Esophagus squamous epithelium (tissue), 5 donors: ENCODE measurements at regions not wholly inside any gene's neighbourhood (a gene's known extent, or its start where the extent isn't known, plus 50 kb on each side); places are given as distances from the start of the nearest gene placed in this dataset.

ENCODE experiments used
- DNase-seq: peaks from one replicate; lab custom pipeline; 2025; lab: John Stamatoyannopoulos, UW
- H3K27ac ChIP-seq, 4 donors: fragments of 200-600 bp; sonication (generic); one replicate each; pipeline ENCODE4 v1.5.1; 2016 to 2019; ENCODE audit warnings: mild to moderate bottlenecking in 1 of 4
- H3K27me3 ChIP-seq, 4 donors: fragments of 200-600 bp; sonication (generic); 1 replicate in 3 of 4; 2 replicates in 1 of 4; pipeline versions ENCODE4 v1.5.1 to v1.6.0; 2017 to 2021; ENCODE audit warnings: antibody characterized with exemption in 1 of 4
- H3K36me3 ChIP-seq, 3 donors: fragments of 200-600 bp; sonication (generic); one replicate each; pipeline ENCODE4 v1.5.1; 2016 to 2019
- H3K4me1 ChIP-seq, 3 donors: fragments of 200-600 bp; sonication (generic); one replicate each; pipeline ENCODE4 v1.5.1; 2017 to 2019
- H3K4me3 ChIP-seq, 4 donors: fragments of 200-600 bp; sonication (generic); 1 replicate in 3 of 4; 2 replicates in 1 of 4; pipeline ENCODE4 v1.5.1; 2016 to 2019; ENCODE audit warnings: mild to moderate bottlenecking in 2 of 4, moderate library complexity in 1 of 4
- H3K9me3 ChIP-seq, 3 donors: fragments of 200-600 bp; sonication (generic); one replicate each; pipeline ENCODE4 v1.5.1; 2016 to 2019
- POLR2A ChIP-seq, 4 donors: fragments of 450-650 bp; IDR thresholded peaks; one replicate each; pipeline ENCODE4 v1.6.1; 2017; ENCODE audit warnings: antibody characterized with exemption in 4 of 4, mild to moderate bottlenecking in 4 of 4, moderate library complexity in 3 of 4
- WGBS, 2 donors: methylation state at CpG; one replicate each; pipeline ENCODE4 v1.1.5; 2018; 5-methylcytosine and 5-hydroxymethylcytosine counted together
- intact Hi-C: fragments of 100-400 bp; cut with DNase I; formaldehyde crosslinking; loops from one replicate; pipeline ENCODE4 v1.15.0; 2022
- TF ChIP-seq, protein P1 (sequence below), 6 experiments: fragments of 450-650 bp in 4 of 6; fragments of 200-600 bp in 2 of 6; sonication (generic) in 2 of 6; IDR thresholded peaks; one replicate each; pipeline ENCODE4 v1.5.1; 2016 to 2019; ENCODE audit warnings: antibody characterized with exemption in 6 of 6, mild to moderate bottlenecking in 4 of 6, moderate library complexity in 4 of 6
- donor health status: DM: yes; HTN: yes; CAD: no.

DNA sequence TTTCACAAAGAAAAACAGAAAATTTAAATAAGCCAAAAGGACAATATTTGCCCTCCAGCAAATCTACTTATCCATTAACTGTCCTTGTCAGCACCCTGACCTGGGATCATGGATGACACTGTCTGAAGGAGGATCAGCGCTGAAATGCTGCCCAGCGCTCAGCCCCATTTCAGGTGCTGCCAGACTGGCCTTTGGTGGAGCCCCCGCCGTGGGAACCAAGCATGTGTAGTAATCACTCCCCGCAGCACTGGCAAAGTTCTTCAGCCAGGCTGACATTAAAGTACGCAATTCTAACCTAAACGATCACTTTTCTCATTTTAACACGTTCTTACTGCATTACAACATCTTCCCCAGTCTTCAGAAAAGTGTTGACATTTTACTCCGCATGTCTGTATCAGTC is 108.6 kb upstream of the GPC1 start:
- Histone ChIP-seq H3K4me3 (no peak overlapping the region), H3K36me3 (no peaks in the 10 kb centered on the region), H3K27ac (no peak overlapping the region), H3K4me1 (peaks cover 0 to 23% (median 12%) of the 10 kb centered on the region in 3 donors), H3K27me3 (peaks cover 0 to 11% (median 0%) of the 10 kb centered on the region in 4 donors), H3K9me3 (peaks cover 0 to 10% (median 0%) of the 10 kb centered on the region in 3 donors)
- TF ChIP-seq, protein P1, sequence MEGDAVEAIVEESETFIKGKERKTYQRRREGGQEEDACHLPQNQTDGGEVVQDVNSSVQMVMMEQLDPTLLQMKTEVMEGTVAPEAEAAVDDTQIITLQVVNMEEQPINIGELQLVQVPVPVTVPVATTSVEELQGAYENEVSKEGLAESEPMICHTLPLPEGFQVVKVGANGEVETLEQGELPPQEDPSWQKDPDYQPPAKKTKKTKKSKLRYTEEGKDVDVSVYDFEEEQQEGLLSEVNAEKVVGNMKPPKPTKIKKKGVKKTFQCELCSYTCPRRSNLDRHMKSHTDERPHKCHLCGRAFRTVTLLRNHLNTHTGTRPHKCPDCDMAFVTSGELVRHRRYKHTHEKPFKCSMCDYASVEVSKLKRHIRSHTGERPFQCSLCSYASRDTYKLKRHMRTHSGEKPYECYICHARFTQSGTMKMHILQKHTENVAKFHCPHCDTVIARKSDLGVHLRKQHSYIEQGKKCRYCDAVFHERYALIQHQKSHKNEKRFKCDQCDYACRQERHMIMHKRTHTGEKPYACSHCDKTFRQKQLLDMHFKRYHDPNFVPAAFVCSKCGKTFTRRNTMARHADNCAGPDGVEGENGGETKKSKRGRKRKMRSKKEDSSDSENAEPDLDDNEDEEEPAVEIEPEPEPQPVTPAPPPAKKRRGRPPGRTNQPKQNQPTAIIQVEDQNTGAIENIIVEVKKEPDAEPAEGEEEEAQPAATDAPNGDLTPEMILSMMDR (IDR thresholded peaks at IDR 0.05) = no peak
- TF ChIP-seq POLR2A (IDR thresholded peaks at IDR 0.05) = no peak
- DNase-seq = no peak
- WGBS, 2 donors = 89 to 90% methylated on average over 9 of the region's 9 CpGs
- intact Hi-C loops = no loop called here

DNA sequence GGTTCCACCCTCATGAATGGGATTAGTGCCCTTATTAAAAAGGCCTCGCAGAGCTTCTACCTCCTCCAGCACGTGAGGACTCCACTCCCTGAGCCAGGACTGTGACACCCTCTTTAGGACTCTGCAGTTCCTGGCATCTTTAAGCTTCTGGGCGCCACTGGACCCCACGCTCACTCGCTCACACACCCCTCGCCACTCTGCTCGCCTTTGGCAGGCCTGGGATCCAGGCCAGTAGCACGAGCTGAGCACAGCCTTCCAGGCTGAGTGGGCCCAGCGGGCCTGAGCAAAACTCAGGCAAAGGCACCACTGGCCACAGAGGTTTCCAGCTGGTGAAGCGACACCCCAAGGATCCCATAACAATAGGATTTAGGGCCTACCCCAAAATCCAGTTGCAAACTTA is 107.9 kb upstream of the GPC1 start:
- H3K4me1 ChIP-seq = peaks cover 0 to 23% (median 12%) of the 10 kb centered on the region in 3 donors
- H3K27ac ChIP-seq = no peak overlapping the region
- peaks cover 0 to 12% (median 0%) of the 10 kb centered on the region in 3 donors for H3K9me3 ChIP-seq
- intact Hi-C loops = no loop called here
- no peak for TF ChIP-seq POLR2A (IDR thresholded peaks at IDR 0.05)
- TF ChIP-seq, protein P1 (IDR thresholded peaks at IDR 0.05) = no peak
- no peak overlapping the region for H3K4me3 ChIP-seq
- DNase-seq = no peak
- H3K36me3 ChIP-seq = no peaks in the 10 kb centered on the region
- 83 to 93% methylated on average over 2 to 8 of the region's 10 CpGs for WGBS, 2 donors
- H3K27me3 ChIP-seq = peaks cover 0 to 11% (median 0%) of the 10 kb centered on the region in 4 donors

DNA sequence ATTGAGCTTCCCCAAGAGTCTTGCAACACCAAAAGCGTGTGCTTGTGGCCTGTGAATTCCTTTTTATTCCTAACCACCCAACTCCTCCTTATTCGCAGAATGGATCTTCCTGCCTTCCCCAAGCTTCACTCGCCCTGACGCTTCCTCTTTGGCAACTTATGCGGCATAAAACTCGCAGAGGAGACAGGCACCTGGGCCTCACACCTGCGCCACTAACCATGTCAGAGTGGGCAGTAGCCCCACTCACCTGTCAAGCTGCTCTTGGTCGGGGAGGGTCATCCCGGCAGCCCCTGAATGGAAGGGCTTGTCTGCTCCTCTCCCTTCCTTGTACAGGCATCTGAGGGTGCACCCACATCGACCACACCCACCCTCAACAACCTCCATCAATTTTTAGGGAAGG is 106.9 kb upstream of the GPC1 start:
- WGBS, 2 donors = 81 to 84% methylated on average over 7 to 10 of the region's 10 CpGs
- no peak for DNase-seq
- peaks cover 0 to 23% (median 12%) of the 10 kb centered on the region in 3 donors for H3K4me1 ChIP-seq
- H3K36me3 ChIP-seq = no peaks in the 10 kb centered on the region
- H3K27ac ChIP-seq = no peak overlapping the region
- peaks cover 0 to 12% (median 0%) of the 10 kb centered on the region in 3 donors for H3K9me3 ChIP-seq
- TF ChIP-seq, protein P1 (IDR thresholded peaks at IDR 0.05) = no peak
- no peak for TF ChIP-seq POLR2A (IDR thresholded peaks at IDR 0.05)
- H3K4me3 ChIP-seq = no peak overlapping the region
- intact Hi-C loops = no loop called here
- peaks cover 0 to 11% (median 0%) of the 10 kb centered on the region in 4 donors for H3K27me3 ChIP-seq

DNA sequence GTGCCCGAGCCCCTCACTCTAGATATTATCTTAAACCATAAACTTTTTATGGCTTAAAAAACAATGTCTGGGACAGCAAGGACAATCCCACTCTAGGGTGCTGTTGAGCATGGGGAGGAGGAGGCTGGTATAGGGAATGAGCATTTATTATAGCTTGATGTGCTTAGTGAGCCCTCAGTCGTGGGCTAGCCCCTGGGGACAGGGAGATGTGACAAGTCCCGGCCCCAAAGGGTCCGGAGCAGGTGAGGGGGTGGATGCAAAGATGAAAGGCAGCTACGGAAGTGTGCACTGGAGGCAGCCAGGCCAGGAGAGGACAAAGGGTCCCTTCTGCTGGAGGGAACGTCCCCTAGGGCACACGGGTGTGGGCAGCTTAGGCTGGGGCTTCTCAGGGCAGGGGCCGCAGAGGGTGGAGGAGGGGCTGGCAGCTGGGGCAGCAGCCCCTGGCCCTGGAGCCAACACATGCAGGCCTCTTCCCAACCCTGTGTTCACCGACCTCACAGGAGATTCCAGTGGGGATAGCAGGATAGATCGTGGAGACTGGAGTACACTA is 106.3 kb upstream of the GPC1 start:
- 53 to 76% methylated on average over 1 to 5 of the region's 10 CpGs for WGBS, 2 donors
- intact Hi-C loops = no loop called here

DNA sequence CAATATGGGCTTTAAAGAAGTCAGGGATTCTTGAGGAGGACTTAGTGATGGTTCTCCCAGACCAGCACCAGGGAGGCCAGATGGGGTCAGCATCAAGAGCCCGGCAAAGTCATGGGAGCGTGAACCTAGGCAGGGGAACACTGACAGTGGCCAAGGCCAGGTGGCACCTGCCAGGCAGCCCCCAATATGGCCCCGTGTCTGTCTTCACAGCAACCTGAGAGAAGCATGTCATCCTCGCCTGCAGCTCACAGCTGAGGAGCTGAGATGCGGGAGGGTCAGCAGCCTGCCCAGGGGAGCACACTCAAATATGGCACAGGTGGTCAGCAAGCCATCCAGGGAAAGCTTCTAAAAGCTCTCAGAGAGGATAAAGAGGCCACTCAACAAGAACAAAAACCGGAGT is 105.7 kb upstream of the GPC1 start:
- Histone ChIP-seq H3K9me3 (peaks cover 0 to 12% (median 0%) of the 10 kb centered on the region in 3 donors), H3K27me3 (peaks cover 0 to 11% (median 0%) of the 10 kb centered on the region in 4 donors), H3K4me3 (no peak overlapping the region), H3K27ac (no peak overlapping the region), H3K36me3 (no peaks in the 10 kb centered on the region), H3K4me1 (peaks cover 0 to 19% (median 5%) of the 10 kb centered on the region in 3 donors)
- DNase-seq = no peak
- intact Hi-C loops = no loop called here
- 85 to 93% methylated on average over 3 to 4 of the region's 6 CpGs for WGBS, 2 donors
- TF ChIP-seq, protein P1 (IDR thresholded peaks at IDR 0.05) = no peak
- no peak for TF ChIP-seq POLR2A (IDR thresholded peaks at IDR 0.05)

More for the DNA sequence above, 106.3 kb upstream of the GPC1 start:
- Histone ChIP-seq H3K4me3 (no peak overlapping the region), H3K9me3 (peaks cover 0 to 12% (median 0%) of the 10 kb centered on the region in 3 donors), H3K27ac (no peak overlapping the region), H3K27me3 (peaks cover 0 to 11% (median 0%) of the 10 kb centered on the region in 4 donors), H3K4me1 (peaks cover 0 to 21% (median 8%) of the 10 kb centered on the region in 3 donors), H3K36me3 (no peaks in the 10 kb centered on the region)
- DNase-seq = no peak
- no peak for TF ChIP-seq POLR2A (IDR thresholded peaks at IDR 0.05)
- TF ChIP-seq, protein P1 (IDR thresholded peaks at IDR 0.05) = no peak
